Stomach (tissue), 8 donors: ENCODE measurements at regions not wholly inside any gene's neighbourhood (a gene's known extent, or its start where the extent isn't known, plus 50 kb on each side); places are given as distances from the start of the nearest gene placed in this dataset.

Experiments used
- DNase-seq, 2 donors: peaks; one replicate each; pipeline versions ENCODE4 v3.0.0 to v3.0.0-alpha.2; 2013 to 2019
- H3K27ac ChIP-seq, 5 donors: fragments of 200-600 bp in 4 of 5; sonication (generic) in 4 of 5; one replicate each; pipeline ENCODE4 v1.5.1; 2013 to 2019; ENCODE audit warnings: mild to moderate bottlenecking in 1 of 5, moderate library complexity in 1 of 5
- H3K27me3 ChIP-seq, 3 donors: fragments of 200-600 bp; sonication (generic); one replicate each; pipeline ENCODE4 v1.5.1; 2017 to 2019; ENCODE audit warnings: mixed run types in 1 of 3
- H3K36me3 ChIP-seq, 4 donors: fragments of 200-600 bp; sonication (generic); 1 replicate in 3 of 4; 2 replicates in 1 of 4; pipeline ENCODE4 v1.5.1; 2016 to 2019
- H3K4me1 ChIP-seq, 4 donors: fragments of 200-600 bp; sonication (generic); one replicate each; pipeline ENCODE4 v1.5.1; 2016 to 2019
- H3K4me3 ChIP-seq, 4 donors: fragments of 200-600 bp; sonication (generic) in 3 of 4; one replicate each; pipeline ENCODE4 v1.5.1; 2016 to 2019; ENCODE audit warnings: mild to moderate bottlenecking in 1 of 4
- H3K9me3 ChIP-seq, 4 donors: fragments of 200-600 bp; sonication (generic); one replicate each; pipeline ENCODE4 v1.5.1; 2016 to 2019
- EP300 ChIP-seq: sonication (generic); formaldehyde crosslinking; IDR thresholded peaks from one replicate; pipeline ENCODE4 v1.6.1; 2017; ENCODE audit warnings: antibody characterized with exemption
- POLR2A ChIP-seq, 4 donors: fragments of 450-650 bp; IDR thresholded peaks; one replicate each; pipeline ENCODE4 v1.6.1; 2016; ENCODE audit warnings: antibody characterized with exemption in 4 of 4, control low read depth in 2 of 4, mild to moderate bottlenecking in 1 of 4, moderate library complexity in 1 of 4
- POLR2AphosphoS5 ChIP-seq, 3 donors: sonication (generic); formaldehyde crosslinking; IDR thresholded peaks; one replicate each; pipeline ENCODE4 v1.6.1; 2016; ENCODE audit warnings: antibody characterized with exemption in 3 of 3
- WGBS, 5 donors: extraction: QIAGEN DNeasy Blood & Tissue Kit in 3 of 5; methylation state at CpG; one replicate each; pipeline versions ENCODE4 v1.1.5 to v1.1.7; 2013 to 2018; 5-methylcytosine and 5-hydroxymethylcytosine counted together
- intact Hi-C: fragments of 100-400 bp; cut with DNase I; formaldehyde crosslinking; loops from one replicate; pipeline ENCODE4 v1.15.1; 2023; ENCODE audit warnings: low total_unique reads
- TF ChIP-seq, protein P1 (sequence below), 7 experiments: fragments of 450-650 bp in 4 of 7; fragments of 200-600 bp in 3 of 7; sonication (generic) in 3 of 7; IDR thresholded peaks; one replicate each; pipeline ENCODE4 v1.5.1; 2016 to 2019; ENCODE audit warnings: antibody characterized with exemption in 7 of 7, control low read depth in 2 of 7, mild to moderate bottlenecking in 1 of 7
- donor health status: healthy with polysubstance abuse.
- donor health status: Bipolar disorder and iron deficiency.
- donor health status: healthy.

DNA sequence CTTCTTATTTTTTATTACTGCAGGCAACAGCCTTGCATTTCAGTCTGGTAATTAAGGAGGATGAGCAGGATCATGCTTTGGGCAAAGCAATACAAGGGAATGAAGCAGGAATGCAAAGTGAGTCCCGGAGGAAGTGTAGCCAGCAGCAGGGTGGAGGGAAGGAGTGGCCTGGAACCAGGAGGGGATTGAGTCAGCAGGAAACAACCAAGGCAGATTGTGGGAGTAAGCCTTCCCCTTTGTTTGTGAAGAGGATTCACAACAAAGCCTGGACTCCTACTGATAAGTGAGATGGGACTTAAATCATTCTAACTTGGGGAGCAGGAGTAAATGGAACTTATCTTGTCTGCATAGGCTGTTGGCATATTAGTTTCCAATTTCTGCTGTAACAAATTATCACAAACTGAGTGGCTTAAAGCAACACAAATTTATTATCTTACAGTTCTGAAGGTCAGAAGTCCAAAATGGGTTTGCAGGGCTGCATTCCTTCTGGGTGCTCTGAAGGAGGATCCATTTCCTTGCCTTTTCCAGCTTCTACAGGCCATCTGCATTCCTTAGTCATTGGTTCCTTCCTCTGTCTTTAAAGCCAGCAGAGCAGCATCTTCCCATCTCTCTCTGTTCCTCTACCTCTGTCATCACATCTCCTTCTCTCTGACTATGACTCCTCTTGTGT is 93.2 kb upstream of the AP1S2 start:
- no peaks in the 10 kb centered on the region for H3K36me3 ChIP-seq
- no peak overlapping the region for H3K4me3 ChIP-seq
- no peaks in the 10 kb centered on the region for H3K9me3 ChIP-seq
- H3K27ac ChIP-seq: no peak overlapping the region
- H3K27me3 ChIP-seq: peaks cover 0 to 4% (median 0%) of the 10 kb centered on the region in 3 donors
- TF ChIP-seq POLR2A (IDR thresholded peaks at IDR 0.05) (no peak), EP300 (no peak), POLR2AphosphoS5 (IDR thresholded peaks at IDR 0.05) (no peak)
- intact Hi-C loops: no loop called here
- peak in 1 of 2 donors; percentile 12 for DNase-seq
- WGBS, 5 donors: 3 to 21% (median 15%) methylated on average over 1 of the region's 1 CpG
- peaks cover 0 to 4% (median 0%) of the 10 kb centered on the region in 4 donors for H3K4me1 ChIP-seq

DNA sequence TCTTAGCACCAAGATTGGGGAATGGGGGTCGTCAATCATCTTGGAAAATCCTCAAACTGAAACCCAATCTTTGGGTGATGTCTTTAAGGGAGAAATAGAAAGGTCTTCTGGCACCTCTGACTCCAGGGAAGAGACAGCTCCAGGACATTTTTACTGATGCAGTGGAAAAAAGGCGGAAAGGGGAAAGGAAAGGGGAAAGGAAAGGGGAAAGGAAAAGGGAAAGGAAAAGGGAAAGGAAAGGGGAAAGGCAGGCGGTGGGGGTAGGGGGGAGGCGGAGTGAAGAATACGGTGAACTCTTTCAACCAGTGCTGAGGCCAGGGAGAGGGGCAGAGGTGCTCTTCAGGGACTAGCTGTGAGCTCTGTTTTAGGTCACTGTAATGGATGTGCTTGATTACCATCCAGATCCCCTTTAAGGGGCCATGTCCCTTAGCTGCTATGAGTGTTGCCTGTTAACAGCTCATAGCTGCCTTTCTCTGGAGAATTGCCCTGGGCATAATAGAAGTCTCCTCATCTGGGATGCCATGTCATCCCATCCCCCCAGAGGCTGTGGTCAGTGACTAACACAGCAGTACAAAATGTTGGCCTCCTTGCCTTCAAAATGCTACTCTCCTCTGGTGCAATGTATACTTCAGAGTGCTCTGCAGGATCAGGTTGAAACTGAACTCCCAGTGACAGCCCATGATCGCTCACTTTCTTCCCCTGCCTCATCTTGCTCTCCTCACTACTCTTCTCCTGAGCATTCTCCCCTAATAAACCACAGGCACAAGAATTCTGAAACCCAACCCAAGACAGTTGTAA is 92.4 kb upstream of the AP1S2 start:
- Histone ChIP-seq H3K27me3 (peaks cover 0 to 4% (median 0%) of the 10 kb centered on the region in 3 donors), H3K4me3 (no peak overlapping the region), H3K4me1 (peaks cover 0 to 4% (median 0%) of the 10 kb centered on the region in 4 donors), H3K9me3 (no peaks in the 10 kb centered on the region), H3K36me3 (no peaks in the 10 kb centered on the region), H3K27ac (no peak overlapping the region)
- no peak for DNase-seq
- intact Hi-C loops: no loop called here
- TF ChIP-seq POLR2AphosphoS5 (IDR thresholded peaks at IDR 0.05) (no peak), EP300 (no peak), POLR2A (IDR thresholded peaks at IDR 0.05) (no peak)
- TF ChIP-seq, protein P1, sequence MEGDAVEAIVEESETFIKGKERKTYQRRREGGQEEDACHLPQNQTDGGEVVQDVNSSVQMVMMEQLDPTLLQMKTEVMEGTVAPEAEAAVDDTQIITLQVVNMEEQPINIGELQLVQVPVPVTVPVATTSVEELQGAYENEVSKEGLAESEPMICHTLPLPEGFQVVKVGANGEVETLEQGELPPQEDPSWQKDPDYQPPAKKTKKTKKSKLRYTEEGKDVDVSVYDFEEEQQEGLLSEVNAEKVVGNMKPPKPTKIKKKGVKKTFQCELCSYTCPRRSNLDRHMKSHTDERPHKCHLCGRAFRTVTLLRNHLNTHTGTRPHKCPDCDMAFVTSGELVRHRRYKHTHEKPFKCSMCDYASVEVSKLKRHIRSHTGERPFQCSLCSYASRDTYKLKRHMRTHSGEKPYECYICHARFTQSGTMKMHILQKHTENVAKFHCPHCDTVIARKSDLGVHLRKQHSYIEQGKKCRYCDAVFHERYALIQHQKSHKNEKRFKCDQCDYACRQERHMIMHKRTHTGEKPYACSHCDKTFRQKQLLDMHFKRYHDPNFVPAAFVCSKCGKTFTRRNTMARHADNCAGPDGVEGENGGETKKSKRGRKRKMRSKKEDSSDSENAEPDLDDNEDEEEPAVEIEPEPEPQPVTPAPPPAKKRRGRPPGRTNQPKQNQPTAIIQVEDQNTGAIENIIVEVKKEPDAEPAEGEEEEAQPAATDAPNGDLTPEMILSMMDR (IDR thresholded peaks at IDR 0.05): no peak
- 69 to 96% (median 84%) methylated on average over 5 to 6 of the region's 6 CpGs for WGBS, 5 donors

DNA sequence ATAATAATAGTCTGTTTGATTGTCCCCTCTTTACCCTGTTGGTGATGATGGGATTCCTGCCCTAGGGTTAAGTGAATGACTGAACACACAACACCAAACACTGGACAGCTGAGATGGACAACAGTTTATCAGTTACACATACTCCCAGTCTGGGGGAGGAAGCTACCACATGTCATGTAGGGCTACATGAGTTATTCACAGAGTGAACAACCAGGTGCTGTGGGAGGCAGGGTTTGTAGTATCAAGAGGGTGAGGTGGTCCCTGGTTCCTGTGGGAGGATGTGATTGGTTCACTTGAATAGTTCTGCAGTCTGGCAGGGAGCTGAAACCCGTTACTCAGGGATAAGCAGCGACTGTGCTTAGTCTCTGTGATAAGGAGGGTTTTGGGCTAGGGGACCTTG is 88.8 kb upstream of the AP1S2 start:
- Histone ChIP-seq H3K9me3 (peaks cover 0 to 6% (median 0%) of the 10 kb centered on the region in 4 donors), H3K36me3 (no peaks in the 10 kb centered on the region), H3K4me1 (peaks cover 0 to 4% (median 0%) of the 10 kb centered on the region in 4 donors), H3K4me3 (no peak overlapping the region), H3K27me3 (peaks cover 0 to 4% (median 0%) of the 10 kb centered on the region in 3 donors), H3K27ac (no peak overlapping the region)
- TF ChIP-seq POLR2AphosphoS5 (IDR thresholded peaks at IDR 0.05): no peak
- TF ChIP-seq, protein P1 (IDR thresholded peaks at IDR 0.05): no peak
- no peak for TF ChIP-seq EP300
- no peak for TF ChIP-seq POLR2A (IDR thresholded peaks at IDR 0.05)
- intact Hi-C loops: no loop called here
- no peak for DNase-seq
- WGBS, 5 donors: 45 to 86% (median 66%) methylated on average over 2 of the region's 2 CpGs

DNA sequence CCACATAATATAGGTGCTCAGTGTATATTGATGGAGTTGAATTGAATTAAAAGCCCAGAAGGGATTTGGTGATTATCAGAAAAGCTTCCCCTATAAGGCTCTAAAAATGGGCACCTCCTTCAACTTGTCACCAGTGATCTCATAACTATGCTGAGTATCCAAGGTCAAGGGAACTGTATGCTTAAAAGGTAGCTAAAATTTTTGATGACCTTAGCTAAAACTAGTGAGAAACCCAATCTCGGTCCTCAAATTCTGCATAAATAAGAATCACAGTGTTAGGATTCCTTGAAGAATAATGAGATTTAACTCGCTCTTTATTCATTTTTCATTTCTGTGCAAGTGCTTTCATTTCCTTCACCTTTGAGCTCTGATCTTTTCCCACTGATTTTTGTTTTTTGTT is 87.7 kb upstream of the AP1S2 start:
- Histone ChIP-seq H3K27ac (no peak overlapping the region), H3K36me3 (no peaks in the 10 kb centered on the region), H3K9me3 (peaks cover 0 to 6% (median 0%) of the 10 kb centered on the region in 4 donors), H3K27me3 (peaks cover 0 to 8% (median 0%) of the 10 kb centered on the region in 3 donors), H3K4me1 (no peaks in the 10 kb centered on the region), H3K4me3 (no peak overlapping the region)
- WGBS, 5 donors: 63 to 96% (median 85%) methylated on average over 2 of the region's 2 CpGs
- TF ChIP-seq EP300 (no peak), POLR2A (IDR thresholded peaks at IDR 0.05) (no peak), POLR2AphosphoS5 (IDR thresholded peaks at IDR 0.05) (no peak)
- TF ChIP-seq, protein P1 (IDR thresholded peaks at IDR 0.05): no peak
- DNase-seq: no peak
- intact Hi-C loops: no loop called here
